ENCODE measurements at regions not wholly inside any gene's neighbourhood (a gene's known extent, or its start where the extent isn't known, plus 50 kb on each side); places are given as distances from the start of the nearest gene placed in this dataset.
"Not testable (repeated sequence)": the region's sequence is repeated elsewhere in the genome, so short reads cannot be mapped to it uniquely, and the experiment has no call there.

DNA sequence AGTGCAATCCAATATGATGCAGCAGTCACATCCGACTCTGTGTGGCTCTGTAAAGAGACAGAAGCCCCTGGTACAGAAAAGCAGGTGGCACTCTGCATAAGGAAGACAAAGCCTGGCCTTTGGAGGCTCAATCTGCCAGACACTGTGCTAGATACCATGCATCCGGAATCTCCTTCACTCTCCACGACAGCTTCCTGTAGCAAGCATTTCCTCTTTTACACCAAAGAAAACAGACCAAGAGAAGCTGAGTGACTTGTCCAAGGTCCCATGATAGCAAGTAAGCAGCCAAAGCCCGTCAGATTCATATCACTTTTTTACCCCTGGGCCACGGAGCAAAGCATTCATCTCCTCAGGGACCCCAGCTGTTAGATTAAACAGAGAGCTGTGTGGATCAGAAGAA, 64.2 kb upstream of the SMIM23 start:
- peaks cover 7% of the 10 kb centered on the region for H3K9me3 Mint-ChIP-seq
- no peaks in the 10 kb centered on the region for H3K36me3 Mint-ChIP-seq (ENCODE audit: low read depth)
- no peaks in the 10 kb centered on the region for H3K4me1 Mint-ChIP-seq (ENCODE audit: low read depth)
- H3K27me3 Mint-ChIP-seq (ENCODE audit: low read depth), result no peaks in the 10 kb centered on the region
- H3K4me3 Mint-ChIP-seq (ENCODE audit: low read depth), result no peak overlapping the region
- no peak for DNase-seq (ENCODE audit: low spot score)
- intact Hi-C loops (cut with micrococcal nuclease), result no loop called here
- H3K27ac Mint-ChIP-seq, result no peak overlapping the region

DNA sequence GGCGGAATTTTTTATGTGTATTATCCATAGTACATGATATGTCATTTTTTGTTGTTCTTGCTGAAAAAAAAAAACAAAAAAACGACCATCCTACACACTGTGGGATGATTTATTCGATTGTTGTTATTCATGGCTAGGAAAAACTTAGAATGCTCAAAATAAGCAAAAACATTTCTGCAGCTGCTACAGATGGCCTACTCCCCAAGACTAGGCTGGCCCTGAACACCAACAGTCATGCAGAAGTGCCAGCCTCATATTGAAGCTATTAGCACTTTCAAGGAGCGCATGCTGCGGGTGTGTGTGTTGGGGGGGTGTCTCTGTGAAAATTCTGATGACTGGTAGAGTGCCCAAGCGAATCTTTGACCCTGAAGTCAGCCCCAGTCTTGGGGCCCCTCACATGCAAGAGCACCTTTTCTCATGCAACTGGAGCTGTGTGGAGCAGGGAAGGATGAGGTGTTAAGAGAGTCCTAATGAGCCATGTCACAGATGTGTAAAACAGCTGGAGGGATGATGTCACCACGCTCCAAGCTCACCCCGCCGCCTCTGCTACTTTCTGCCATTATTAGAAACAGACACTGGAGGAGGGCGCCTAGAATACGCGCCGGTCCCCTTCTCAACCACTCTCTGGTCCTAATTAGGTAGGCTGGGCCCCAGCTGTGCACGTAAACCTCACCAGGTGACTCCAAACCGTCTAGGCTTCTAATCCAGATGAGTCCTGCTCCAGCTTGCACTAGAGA, 61.0 kb upstream of the SMIM23 start:
- no peaks in the 10 kb centered on the region for H3K36me3 Mint-ChIP-seq (ENCODE audit: low read depth)
- H3K27me3 Mint-ChIP-seq (ENCODE audit: low read depth), result peaks cover 9% of the 10 kb centered on the region
- intact Hi-C loops (cut with micrococcal nuclease), result no loop called here
- H3K27ac Mint-ChIP-seq, result no peak overlapping the region
- no peak for DNase-seq (ENCODE audit: low spot score)
- no peaks in the 10 kb centered on the region for H3K4me1 Mint-ChIP-seq (ENCODE audit: low read depth)
- H3K9me3 Mint-ChIP-seq, result peaks cover 12% of the 10 kb centered on the region
- H3K4me3 Mint-ChIP-seq (ENCODE audit: low read depth), result no peak overlapping the region

DNA sequence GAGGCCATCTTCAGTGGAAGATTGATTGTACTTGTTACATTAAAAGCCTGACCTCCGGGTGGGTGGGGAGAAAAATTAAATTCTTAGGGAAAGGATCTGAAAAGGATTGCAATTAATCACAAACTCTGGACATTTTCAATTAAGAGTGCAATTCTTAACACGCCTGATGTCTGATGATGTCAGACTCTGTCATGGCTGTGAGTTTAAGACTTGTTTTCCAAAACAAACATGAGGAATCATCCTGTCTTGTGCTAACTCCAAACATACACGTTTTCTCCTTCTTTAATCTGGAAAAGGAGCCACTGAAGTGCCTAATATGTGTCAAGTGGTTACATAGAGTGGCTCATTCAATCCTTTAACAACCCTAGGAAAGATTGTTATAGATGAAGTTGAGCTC, 60.4 kb upstream of the SMIM23 start:
- H3K36me3 Mint-ChIP-seq (ENCODE audit: low read depth), result no peaks in the 10 kb centered on the region
- peaks cover 9% of the 10 kb centered on the region for H3K27me3 Mint-ChIP-seq (ENCODE audit: low read depth)
- H3K27ac Mint-ChIP-seq, result no peak overlapping the region
- no peak for DNase-seq (ENCODE audit: low spot score)
- H3K9me3 Mint-ChIP-seq, result peaks cover 12% of the 10 kb centered on the region
- no peaks in the 10 kb centered on the region for H3K4me1 Mint-ChIP-seq (ENCODE audit: low read depth)
- intact Hi-C loops (cut with micrococcal nuclease), result no loop called here
- no peak overlapping the region for H3K4me3 Mint-ChIP-seq (ENCODE audit: low read depth)

DNA sequence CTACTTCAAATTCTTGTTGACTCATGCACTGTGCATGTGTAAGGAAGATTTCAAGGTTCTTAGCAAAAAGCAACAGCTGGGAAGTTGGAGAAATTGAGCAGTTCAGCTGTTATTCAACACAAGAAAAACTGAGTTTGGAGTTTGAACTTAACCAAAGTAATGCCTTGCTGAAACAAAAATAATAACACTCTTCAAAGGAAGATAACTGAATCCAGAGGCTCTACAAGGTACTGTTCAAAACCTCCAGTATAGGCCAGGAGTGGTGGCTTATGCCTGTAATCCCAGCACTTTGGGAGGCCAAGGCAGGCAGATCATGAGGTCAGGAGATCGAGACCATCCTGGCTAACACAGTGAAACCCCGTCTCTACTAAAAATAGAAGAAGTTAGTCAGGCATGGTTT, 58.8 kb upstream of the SMIM23 start:
- H3K36me3 Mint-ChIP-seq (ENCODE audit: low read depth); intact Hi-C loops (cut with micrococcal nuclease); DNase-seq (ENCODE audit: low spot score); H3K4me3 Mint-ChIP-seq (ENCODE audit: low read depth); H3K27ac Mint-ChIP-seq; H3K4me1 Mint-ChIP-seq (ENCODE audit: low read depth): not testable (repeated sequence)
- Mint-ChIP-seq H3K27me3 (ENCODE audit: low read depth) (peaks cover 10% of the 10 kb centered on the region), H3K9me3 (peaks cover 12% of the 10 kb centered on the region)

- no peak overlapping the region for H3K27ac Mint-ChIP-seq
- no peak for DNase-seq (ENCODE audit: low spot score)
- H3K4me1 Mint-ChIP-seq (ENCODE audit: low read depth), result no peaks in the 10 kb centered on the region
- no peak overlapping the region for H3K4me3 Mint-ChIP-seq (ENCODE audit: low read depth)
- peaks cover 11% of the 10 kb centered on the region for H3K27me3 Mint-ChIP-seq (ENCODE audit: low read depth)
- intact Hi-C loops (cut with micrococcal nuclease), result no loop called here
- peaks cover 12% of the 10 kb centered on the region for H3K9me3 Mint-ChIP-seq
- H3K36me3 Mint-ChIP-seq (ENCODE audit: low read depth), result no peaks in the 10 kb centered on the region
Measured at GRCh38 chr5:171728686-171729085, 56.9 kb upstream of the SMIM23 start.

All from activated T-helper 2 cell treated with anti-CD3 and anti-CD28 coated beads, Interferon-gamma antibody, Interleukin-2, Interleukin-4, amounts not matched to agents 10 μg/mL and 5 μg/mL and 100 μg/mL, durations not matched to agents 14 hours and 24 hours and 36 hours (primary cell).